ENCODE measurements at regions not wholly inside any gene's neighbourhood (a gene's known extent, or its start where the extent isn't known, plus 50 kb on each side); places are given as distances from the start of the nearest gene placed in this dataset.
"Not testable (repeated sequence)": the region's sequence is repeated elsewhere in the genome, so short reads cannot be mapped to it uniquely, and the experiment has no call there.

DNA sequence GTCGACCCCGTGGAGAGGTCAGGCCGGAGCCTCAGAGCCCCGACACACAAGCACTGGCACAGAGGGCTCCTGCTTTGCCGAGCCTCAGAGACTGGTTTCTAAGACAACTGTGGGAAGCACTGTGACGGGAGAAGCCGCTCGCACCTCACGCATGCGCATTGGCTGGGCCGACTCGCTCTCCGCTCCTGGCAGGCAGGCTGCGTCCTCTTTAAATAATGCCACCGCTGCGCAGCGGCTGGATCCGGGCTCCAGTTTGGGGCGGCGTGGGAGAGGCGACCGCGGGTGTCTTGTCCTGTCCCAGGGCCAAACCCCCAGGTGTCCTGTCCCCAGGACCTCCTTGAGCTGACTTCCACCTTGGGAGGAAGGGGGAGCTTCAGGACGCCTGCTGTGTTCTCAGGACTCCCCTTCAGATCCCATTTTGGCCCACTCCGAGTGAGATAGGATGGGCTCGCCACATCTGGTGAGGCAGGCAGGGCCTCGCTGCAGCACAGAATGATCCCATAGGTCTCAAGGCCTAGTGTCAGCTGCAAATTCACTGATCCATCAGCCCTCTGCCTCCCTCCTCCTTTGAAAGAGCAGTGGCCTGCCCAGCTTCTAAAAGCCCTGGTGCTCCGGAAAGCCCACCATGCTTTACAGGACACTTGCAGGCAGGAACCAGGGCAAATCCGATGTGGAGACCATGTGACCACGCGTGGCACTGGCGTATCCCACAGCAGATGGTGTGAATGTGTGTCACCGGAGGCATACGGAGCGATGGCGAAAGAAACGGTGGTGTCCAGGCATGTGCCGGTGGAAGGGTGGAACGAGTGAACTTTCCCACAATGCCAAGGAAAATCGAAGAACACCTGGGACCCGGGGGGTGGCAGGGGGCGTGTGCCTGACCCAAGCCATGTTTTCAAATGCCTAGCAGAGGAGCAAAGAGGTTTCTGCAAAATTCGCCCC is 169.3 kb upstream of the ZNF337 start:
- peaks cover 68% of the 10 kb centered on the region for H3K27me3 Mint-ChIP-seq (ENCODE audit: low read depth, unreplicated experiment)
- no peaks in the 10 kb centered on the region for H3K9me3 ChIP-seq (ENCODE audit: insufficient read depth, low read depth, low read length)

DNA sequence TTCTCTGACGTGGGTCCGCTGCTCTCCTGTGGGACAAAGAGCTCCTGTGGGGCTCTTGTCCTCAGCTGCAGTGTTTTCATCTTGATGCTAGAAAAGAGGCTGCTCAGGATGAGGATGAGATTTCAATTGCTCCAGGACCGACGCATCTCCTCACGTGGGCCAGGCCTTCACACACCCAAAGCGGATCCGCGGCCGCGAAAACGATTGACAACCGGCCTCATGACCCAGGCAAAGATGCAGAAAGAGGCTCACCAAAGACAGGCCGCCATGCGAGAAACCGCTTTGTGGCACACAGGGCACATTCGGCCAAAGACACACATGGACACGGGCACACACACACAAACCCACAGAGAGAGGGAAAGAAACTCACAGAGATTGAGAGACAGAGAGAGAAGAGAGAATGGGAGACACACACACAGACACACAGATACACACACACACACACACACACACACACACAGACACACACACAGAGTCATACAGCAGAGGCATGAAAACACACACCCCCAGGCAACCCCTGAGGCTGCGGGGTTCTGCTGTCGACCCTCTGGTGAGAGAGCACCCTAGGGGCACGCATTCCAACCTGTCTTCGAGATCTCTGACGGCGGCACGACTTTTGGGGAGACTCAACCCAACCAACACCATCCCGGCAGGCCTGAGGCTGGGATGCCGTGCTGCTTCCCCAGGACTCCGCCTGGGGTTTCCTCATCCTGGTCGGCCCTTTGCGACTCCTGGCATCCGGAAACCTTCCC is 168.5 kb upstream of the ZNF337 start:
- Histone ChIP-seq H2AFZ (ENCODE audit: low read depth, low read length) (peak overlapping the region; percentile 90), H3K27me3 (ENCODE audit: insufficient read depth, low read length) (peaks cover 35% of the 10 kb centered on the region), H3K9ac (ENCODE audit: low read length) (peak overlapping the region; percentile 33), H3K4me2 (ENCODE audit: low read length) (peak overlapping the region; percentile 91), H3K4me1 (ENCODE audit: insufficient read depth, low read length) (peaks cover 15% of the 10 kb centered on the region), H3K4me3 (ENCODE audit: insufficient read depth, low read depth, low read length) (peak overlapping the region; percentile 44)
- H3K36me3 Mint-ChIP-seq (ENCODE audit: low read depth, unreplicated experiment); H3K79me2 ChIP-seq (ENCODE audit: insufficient read depth, low read length); FAIRE-seq; H4K20me1 ChIP-seq (ENCODE audit: insufficient read depth, low read length); H3K9me3 Mint-ChIP-seq (ENCODE audit: unreplicated experiment); H3K27ac ChIP-seq (ENCODE audit: low read depth, low read length); H3K36me3 ChIP-seq (ENCODE audit: insufficient read depth, low read length); H3K4me1 Mint-ChIP-seq (ENCODE audit: low read depth, unreplicated experiment); DNase-seq (ENCODE audit: low read depth); H3K9me3 ChIP-seq (ENCODE audit: insufficient read depth, low read depth, low read length): not testable (repeated sequence)
- Mint-ChIP-seq H3K4me3 (ENCODE audit: unreplicated experiment) (peak overlapping the region; percentile 73), H3K27me3 (ENCODE audit: low read depth, unreplicated experiment) (peaks cover 70% of the 10 kb centered on the region), H3K27ac (ENCODE audit: unreplicated experiment) (peak overlapping the region; percentile 84)
- peak; percentile 47 for TF ChIP-seq EZH2 (IDR thresholded peaks at IDR 0.05; ENCODE audit: insufficient read depth, low read length)

More for the DNA sequence above, 169.3 kb upstream of the ZNF337 start:
- Mint-ChIP-seq H3K4me3 (ENCODE audit: unreplicated experiment) (peak overlapping the region; percentile 73), H3K36me3 (ENCODE audit: low read depth, unreplicated experiment) (no peaks in the 10 kb centered on the region), H3K4me1 (ENCODE audit: low read depth, unreplicated experiment) (peaks cover 3% of the 10 kb centered on the region), H3K27ac (ENCODE audit: unreplicated experiment) (peak overlapping the region; percentile 84), H3K9me3 (ENCODE audit: unreplicated experiment) (peaks cover 9% of the 10 kb centered on the region)
- DNase-seq (ENCODE audit: low read depth): peak; percentile 30
- peaks cover 27% of the 10 kb centered on the region for H3K27me3 ChIP-seq (ENCODE audit: insufficient read depth, low read length)
- H3K36me3 ChIP-seq (ENCODE audit: insufficient read depth, low read length): no peaks in the 10 kb centered on the region
- peak overlapping the region; percentile 33 for H3K9ac ChIP-seq (ENCODE audit: low read length)
- H3K4me1 ChIP-seq (ENCODE audit: insufficient read depth, low read length): peaks cover 13% of the 10 kb centered on the region
- H3K4me2 ChIP-seq (ENCODE audit: low read length): peak overlapping the region; percentile 91
- H3K79me2 ChIP-seq (ENCODE audit: insufficient read depth, low read length): no peaks in the 10 kb centered on the region
- TF ChIP-seq, protein P1, sequence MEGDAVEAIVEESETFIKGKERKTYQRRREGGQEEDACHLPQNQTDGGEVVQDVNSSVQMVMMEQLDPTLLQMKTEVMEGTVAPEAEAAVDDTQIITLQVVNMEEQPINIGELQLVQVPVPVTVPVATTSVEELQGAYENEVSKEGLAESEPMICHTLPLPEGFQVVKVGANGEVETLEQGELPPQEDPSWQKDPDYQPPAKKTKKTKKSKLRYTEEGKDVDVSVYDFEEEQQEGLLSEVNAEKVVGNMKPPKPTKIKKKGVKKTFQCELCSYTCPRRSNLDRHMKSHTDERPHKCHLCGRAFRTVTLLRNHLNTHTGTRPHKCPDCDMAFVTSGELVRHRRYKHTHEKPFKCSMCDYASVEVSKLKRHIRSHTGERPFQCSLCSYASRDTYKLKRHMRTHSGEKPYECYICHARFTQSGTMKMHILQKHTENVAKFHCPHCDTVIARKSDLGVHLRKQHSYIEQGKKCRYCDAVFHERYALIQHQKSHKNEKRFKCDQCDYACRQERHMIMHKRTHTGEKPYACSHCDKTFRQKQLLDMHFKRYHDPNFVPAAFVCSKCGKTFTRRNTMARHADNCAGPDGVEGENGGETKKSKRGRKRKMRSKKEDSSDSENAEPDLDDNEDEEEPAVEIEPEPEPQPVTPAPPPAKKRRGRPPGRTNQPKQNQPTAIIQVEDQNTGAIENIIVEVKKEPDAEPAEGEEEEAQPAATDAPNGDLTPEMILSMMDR (IDR thresholded peaks at IDR 0.05; ENCODE audit: insufficient read depth, low read depth, low read length): no peak
- no peak for TF ChIP-seq EZH2 (IDR thresholded peaks at IDR 0.05; ENCODE audit: insufficient read depth, low read length)
- FAIRE-seq: no peak
- peak overlapping the region; percentile 90 for H2AFZ ChIP-seq (ENCODE audit: low read depth, low read length)
- H4K20me1 ChIP-seq (ENCODE audit: insufficient read depth, low read length): peaks cover 4% of the 10 kb centered on the region
- H3K27ac ChIP-seq (ENCODE audit: low read depth, low read length): no peak overlapping the region
- H3K4me3 ChIP-seq (ENCODE audit: insufficient read depth, low read depth, low read length): peak overlapping the region; percentile 44

- Histone ChIP-seq H3K4me2 (ENCODE audit: low read length) (no peak overlapping the region), H3K79me2 (ENCODE audit: insufficient read depth, low read length) (no peaks in the 10 kb centered on the region), H3K27me3 (ENCODE audit: insufficient read depth, low read length) (peaks cover 42% of the 10 kb centered on the region), H2AFZ (ENCODE audit: low read depth, low read length) (no peak overlapping the region), H4K20me1 (ENCODE audit: insufficient read depth, low read length) (peaks cover 9% of the 10 kb centered on the region), H3K4me1 (ENCODE audit: insufficient read depth, low read length) (peaks cover 17% of the 10 kb centered on the region), H3K36me3 (ENCODE audit: insufficient read depth, low read length) (no peaks in the 10 kb centered on the region), H3K9me3 (ENCODE audit: insufficient read depth, low read depth, low read length) (no peaks in the 10 kb centered on the region), H3K4me3 (ENCODE audit: insufficient read depth, low read depth, low read length) (no peak overlapping the region), H3K27ac (ENCODE audit: low read depth, low read length) (no peak overlapping the region), H3K9ac (ENCODE audit: low read length) (no peak overlapping the region)
- TF ChIP-seq, protein P1 (IDR thresholded peaks at IDR 0.05; ENCODE audit: insufficient read depth, low read depth, low read length): no peak
- no peak for TF ChIP-seq EZH2 (IDR thresholded peaks at IDR 0.05; ENCODE audit: insufficient read depth, low read length)
- FAIRE-seq (no peak), DNase-seq (ENCODE audit: low read depth) (no peak)
- Mint-ChIP-seq H3K36me3 (ENCODE audit: low read depth, unreplicated experiment) (no peaks in the 10 kb centered on the region), H3K27me3 (ENCODE audit: low read depth, unreplicated experiment) (peaks cover 70% of the 10 kb centered on the region), H3K4me3 (ENCODE audit: unreplicated experiment) (no peak overlapping the region), H3K9me3 (ENCODE audit: unreplicated experiment) (peaks cover 6% of the 10 kb centered on the region), H3K4me1 (ENCODE audit: low read depth, unreplicated experiment) (peaks cover 3% of the 10 kb centered on the region), H3K27ac (ENCODE audit: unreplicated experiment) (no peak overlapping the region)
These were observed 167.8 kb upstream of the ZNF337 start for GRCh38 chr20:25864326-25864962.
